ENCODE measurements at regions not wholly inside any gene's neighbourhood (a gene's known extent, or its start where the extent isn't known, plus 50 kb on each side); places are given as distances from the start of the nearest gene placed in this dataset.
"Not testable (repeated sequence)": the region's sequence is repeated elsewhere in the genome, so short reads cannot be mapped to it uniquely, and the experiment has no call there.

DNA sequence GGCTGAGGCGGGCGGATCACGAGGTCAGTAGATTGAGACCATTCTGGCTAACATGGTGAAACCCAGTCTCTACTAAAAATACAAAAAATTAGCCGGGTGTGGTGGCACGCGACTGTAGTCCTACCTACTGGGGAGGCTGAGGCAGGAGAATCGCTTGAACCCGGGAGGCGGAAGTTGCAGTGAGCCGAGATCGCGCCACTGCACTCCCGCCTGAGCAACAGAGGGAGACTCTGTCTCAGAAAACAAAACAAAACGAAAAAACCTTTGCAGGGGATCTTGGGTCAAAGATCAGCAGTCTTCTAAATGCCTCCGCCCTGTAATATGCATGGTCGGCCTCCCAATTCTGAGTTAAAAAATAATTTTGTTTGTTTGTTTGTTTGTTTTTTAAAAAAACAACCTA lies 340.9 kb upstream of the PRKCQ start:
- TF ChIP-seq, protein P1, sequence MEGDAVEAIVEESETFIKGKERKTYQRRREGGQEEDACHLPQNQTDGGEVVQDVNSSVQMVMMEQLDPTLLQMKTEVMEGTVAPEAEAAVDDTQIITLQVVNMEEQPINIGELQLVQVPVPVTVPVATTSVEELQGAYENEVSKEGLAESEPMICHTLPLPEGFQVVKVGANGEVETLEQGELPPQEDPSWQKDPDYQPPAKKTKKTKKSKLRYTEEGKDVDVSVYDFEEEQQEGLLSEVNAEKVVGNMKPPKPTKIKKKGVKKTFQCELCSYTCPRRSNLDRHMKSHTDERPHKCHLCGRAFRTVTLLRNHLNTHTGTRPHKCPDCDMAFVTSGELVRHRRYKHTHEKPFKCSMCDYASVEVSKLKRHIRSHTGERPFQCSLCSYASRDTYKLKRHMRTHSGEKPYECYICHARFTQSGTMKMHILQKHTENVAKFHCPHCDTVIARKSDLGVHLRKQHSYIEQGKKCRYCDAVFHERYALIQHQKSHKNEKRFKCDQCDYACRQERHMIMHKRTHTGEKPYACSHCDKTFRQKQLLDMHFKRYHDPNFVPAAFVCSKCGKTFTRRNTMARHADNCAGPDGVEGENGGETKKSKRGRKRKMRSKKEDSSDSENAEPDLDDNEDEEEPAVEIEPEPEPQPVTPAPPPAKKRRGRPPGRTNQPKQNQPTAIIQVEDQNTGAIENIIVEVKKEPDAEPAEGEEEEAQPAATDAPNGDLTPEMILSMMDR (IDR thresholded peaks at IDR 0.05), result not testable (repeated sequence)
- TF ChIP-seq POLR2A (IDR thresholded peaks at IDR 0.05), result not testable (repeated sequence)
